Medulla oblongata (tissue), 1 donor: ENCODE measurements at regions not wholly inside any gene's neighbourhood (a gene's known extent, or its start where the extent isn't known, plus 50 kb on each side); places are given as distances from the start of the nearest gene placed in this dataset.

Source experiments
- DNase-seq: peaks from one replicate; pipeline ENCODE4 v3.0.0-alpha.2; 2015; ENCODE audit errors: extremely low spot score

DNA sequence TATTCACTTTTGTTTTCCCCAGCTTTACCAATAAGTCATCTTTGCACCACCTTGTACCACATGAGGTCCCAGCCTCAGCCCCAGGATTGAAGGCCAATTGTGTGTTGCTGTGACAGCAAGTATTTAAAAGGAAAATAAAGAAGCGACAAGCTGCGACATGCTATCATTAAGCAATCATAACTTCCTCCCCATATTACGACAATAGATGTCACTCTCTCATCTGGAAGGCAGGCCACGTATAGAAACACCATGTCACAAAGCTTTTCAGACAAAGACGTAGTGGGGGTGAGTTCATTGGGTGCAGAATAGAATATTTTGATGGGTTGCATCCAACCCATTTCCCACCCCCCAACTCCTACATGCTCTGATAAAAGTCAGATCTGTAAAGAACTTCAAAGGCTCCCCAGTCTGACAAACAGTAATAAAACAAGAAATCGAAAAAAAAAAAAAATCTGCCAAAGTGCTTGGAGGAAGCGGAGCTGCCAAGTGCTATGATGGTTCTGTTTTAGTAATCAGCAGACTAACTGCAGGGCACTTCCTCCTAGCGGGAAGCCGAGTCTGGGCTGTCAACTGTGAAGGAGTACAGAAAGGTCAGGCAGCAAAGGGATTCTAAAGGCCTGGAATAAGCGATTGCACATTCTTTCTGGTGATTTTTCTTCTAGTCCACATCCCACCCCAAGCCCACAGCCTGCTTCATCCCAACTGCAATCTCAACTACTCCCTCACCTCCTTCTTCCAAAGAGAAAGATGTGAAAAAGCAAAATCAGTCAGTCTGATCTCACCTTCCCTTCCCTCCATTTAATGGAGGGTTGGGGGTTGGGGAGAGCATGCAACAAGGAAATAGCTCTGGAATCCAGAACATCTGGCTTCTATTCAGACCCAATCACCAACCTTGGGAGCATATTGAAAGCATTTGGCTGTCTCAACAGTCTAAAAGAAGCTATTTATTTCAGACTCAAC is 131.4 kb upstream of the UBASH3B start:
- DNase-seq = peak; percentile 45

DNA sequence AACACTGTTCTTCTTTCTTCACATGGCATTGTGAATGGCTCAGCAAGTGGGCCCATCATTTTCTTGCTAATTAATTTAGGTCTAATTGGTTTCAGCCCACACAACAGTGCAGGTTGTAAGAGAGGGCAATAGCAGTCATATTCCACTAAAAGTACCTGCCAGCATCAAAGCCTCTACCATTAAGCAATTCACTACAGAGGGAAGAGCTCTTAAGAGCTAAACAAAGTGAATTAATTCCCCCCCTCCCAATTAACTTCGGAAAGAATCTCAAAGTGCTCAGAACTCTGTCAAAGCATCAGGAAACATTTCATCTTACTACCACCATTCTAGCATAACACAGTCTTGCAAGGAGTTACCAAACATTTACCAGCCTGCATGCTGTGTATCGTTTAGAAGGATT is 133.9 kb upstream of the UBASH3B start:
- no peak for DNase-seq

DNA sequence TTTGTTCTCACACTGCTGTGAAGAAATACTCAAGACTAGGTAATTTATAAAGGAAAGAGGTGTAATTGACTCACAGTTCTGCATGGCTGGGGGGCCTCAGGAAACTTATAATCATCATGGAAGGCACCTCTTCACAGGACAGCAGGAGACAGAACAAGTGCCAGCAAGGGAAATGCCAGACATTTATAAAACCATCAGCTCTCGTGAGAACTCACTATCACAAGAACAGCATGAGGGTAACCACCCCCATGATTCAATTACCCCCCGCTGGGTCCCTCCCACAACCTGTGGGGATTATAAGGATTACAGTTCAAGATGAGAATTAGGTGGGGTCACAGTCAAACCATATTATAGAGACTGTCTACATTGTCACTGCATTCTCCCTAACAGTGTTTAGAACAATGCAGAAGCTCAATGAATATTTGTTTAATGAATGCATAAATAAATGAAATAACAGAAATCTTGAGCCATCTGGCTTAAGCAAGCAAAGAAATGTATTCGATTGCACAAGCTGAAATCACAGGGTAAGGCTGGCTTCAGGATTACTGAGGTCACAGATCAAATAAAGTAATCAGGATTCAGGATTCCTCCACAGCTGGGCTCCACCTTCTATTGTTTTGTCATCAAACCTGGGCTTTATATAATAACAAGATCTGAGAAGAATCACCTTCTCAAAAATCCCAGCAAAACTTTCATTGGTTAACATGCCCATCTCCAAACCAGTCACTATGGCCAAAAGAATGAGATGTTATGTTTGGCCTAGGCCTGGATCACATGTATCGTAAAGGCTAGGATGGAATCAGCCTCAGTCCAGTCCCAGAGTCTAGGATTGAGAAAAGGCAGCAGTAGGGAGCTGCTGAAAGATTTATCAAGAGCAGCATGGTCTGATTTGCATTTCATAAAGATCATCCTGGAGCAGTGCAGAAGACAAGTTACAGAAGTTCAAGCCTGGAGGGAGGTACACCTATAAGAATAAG is 137.8 kb upstream of the UBASH3B start:
- DNase-seq = no peak

DNA sequence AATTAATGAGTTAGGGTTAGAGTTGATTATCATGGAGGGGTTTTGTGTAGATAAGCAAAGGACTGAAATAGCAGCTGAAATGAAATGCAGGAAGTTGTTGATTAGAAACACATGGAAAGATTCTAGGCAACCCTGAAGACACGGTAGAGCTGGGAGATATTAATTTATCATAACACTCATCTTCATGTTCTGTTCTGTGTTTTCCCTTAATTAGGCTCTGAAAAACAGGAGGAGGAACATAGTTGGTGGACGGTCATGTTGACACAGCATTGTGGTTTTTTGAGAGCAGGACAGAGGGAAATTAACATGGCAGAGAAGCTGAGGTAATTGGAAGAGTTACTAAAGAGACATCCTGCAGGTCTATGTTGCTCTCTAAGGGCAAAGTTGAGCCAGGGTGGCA is 138.8 kb upstream of the UBASH3B start:
- DNase-seq = no peak

DNA sequence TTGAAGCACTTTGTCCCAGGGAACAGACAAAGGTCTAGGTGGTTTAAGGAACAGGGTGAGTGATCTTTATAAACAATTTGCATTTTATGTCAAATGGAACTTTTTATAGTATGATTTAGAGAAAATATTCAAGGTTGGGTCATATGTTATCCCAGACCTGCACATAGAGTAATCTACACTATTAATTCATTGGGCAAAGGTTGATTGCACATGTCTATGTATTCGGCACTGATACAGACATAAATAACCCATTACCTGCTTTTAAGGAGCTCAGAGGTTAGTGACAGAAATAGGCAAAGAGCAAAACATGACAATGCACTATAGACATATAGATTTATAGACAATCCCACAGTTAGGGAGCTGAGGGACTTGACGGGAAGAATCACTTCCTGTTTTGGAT is 141.5 kb upstream of the UBASH3B start:
- DNase-seq = no peak

DNA sequence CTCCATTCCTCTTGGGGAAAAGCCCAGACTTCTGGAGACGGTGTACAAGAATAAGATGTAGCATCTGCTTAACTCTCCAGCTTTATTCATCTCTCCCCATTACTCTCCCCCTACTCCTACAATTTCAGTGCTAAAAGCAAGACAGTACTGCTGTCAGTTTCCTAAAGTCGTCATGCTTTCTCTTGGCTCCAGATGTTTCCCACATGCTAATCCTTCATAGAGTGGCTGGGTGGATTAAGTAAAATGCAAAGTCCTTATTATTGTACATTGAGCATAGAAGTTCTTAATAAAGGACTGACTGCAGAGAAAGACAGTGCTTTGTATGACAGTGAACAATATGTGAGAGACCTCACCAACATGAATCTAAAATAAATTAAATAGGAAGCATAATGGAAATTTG is 142.2 kb upstream of the UBASH3B start:
- no peak for DNase-seq

DNA sequence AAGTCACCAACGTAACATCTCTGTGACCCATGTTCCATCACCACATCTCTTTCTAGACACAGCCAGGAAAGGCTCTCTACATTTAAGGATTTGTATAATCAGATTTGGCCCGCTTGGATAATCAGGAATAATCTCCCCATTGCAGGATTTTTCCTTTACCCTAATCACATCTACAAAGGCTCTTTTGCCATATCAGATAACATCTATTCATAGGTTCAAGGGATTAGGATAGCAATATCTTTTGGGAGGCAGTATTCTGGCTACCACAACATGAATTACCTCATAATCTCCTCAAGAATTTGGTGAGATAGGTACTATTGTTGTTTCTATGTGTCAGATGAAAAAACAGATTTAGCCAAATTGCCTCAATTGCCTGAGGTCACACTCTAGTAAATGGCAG is 142.8 kb upstream of the UBASH3B start:
- no peak for DNase-seq

DNA sequence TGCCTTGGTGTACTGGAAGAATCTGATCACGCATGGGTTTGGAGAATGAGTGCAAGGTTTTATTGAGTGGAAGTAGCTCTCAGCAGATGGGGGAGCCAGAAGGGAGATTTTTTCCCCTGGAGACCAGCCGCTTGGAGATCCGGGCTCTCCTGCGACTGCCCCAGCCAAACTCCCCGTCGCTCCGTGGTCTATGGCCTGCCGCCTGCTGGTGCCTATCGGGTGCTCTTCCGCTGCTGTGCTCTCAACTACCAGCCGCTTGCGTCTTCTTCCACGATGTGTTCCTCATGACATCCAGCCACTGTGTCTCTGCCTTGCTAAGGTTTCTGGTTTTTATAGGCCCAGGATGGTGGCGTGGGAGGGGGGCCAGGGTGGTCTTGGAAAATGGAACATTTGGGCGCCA is 145.6 kb upstream of the UBASH3B start:
- DNase-seq = no peak

DNA sequence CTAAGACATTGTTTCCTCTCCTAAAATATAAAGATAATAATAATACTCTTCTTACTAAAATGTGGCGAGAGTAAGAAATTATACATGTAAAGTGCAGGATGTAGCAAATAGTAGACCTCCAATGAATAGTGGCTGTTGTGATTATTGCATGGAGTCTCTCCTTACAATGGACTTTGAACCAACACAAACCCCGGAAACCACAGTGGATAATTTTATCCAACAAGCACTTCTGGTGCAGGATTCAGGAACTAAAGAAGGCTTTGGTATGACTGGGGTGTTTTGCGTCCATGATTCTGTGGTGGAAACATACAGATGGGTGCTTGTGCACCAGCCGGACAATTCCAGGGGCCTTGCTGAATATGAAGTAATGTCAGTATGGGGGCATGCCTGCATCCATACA is 146.4 kb upstream of the UBASH3B start:
- no peak for DNase-seq

DNA sequence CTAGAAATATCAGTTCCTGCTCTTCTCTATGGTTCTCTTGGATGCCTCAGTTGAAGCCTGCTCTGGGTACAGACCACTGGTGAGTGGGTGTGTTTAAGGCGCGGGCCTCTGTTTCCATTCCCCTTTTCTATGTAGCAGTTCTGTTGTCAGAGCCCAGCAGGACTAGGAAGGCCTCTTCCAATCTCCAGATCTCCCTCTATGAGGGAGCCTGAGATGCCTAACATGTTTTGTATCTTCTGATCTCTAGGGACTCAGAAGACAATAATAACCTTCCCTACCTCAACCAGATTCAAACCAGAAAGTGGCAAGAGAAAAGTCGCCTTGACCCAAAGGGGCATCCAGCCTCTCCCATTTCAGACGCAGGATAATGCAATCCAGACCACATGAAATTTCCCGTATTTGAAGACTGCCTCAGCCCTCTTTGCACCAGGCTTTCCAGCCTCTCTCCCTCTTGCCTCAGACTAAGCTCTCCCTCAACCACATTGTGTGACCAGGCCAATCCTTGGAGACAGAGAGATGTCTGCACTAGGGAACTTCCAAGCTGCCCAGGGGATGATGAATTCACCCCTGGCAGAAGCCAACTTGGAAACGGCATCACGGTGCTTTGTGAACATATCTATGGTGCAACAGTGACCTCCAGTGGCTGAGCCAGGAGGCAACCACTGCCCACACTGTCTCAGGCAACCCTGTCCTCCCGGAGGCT is 150.1 kb upstream of the UBASH3B start:
- DNase-seq = peak; percentile 96

DNA sequence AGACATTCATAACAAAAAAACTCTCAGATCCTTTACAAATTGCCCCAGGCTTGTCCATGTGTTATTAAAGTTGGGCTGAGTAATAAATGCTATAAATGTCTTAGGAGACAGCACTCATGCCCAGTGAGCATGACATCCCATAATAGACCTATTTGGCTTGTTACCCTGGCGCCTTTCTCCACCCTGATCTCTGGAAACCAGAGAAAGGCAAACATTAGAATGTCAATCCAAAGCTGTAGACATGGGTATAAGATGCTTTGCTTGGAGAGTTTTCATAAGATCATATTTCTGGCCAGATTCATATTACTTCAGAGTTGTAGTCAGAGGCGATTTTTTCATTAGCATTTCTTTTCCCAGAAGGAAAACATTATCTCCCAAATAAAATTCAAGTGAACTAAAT is 161.3 kb upstream of the UBASH3B start:
- no peak for DNase-seq

DNA sequence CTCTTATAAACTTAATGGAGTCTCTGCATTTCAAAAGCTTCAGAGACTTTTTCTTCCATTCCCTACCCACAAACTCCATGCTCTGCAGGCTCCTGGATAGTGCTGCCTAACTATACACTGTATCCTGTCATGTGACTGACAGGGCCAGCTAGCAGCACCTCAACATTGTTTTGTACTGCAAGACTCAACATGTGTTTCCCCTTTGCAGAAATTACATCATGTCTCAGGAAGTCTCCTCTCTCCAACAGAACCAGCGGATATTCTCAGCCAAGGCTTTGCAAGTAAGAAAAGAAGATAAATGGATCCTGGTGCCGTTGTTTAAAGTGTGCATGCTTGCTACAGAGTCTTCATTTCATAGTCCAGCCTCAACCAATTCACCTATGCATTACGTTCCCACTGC is 164.0 kb upstream of the UBASH3B start:
- DNase-seq = peak; percentile 14

DNA sequence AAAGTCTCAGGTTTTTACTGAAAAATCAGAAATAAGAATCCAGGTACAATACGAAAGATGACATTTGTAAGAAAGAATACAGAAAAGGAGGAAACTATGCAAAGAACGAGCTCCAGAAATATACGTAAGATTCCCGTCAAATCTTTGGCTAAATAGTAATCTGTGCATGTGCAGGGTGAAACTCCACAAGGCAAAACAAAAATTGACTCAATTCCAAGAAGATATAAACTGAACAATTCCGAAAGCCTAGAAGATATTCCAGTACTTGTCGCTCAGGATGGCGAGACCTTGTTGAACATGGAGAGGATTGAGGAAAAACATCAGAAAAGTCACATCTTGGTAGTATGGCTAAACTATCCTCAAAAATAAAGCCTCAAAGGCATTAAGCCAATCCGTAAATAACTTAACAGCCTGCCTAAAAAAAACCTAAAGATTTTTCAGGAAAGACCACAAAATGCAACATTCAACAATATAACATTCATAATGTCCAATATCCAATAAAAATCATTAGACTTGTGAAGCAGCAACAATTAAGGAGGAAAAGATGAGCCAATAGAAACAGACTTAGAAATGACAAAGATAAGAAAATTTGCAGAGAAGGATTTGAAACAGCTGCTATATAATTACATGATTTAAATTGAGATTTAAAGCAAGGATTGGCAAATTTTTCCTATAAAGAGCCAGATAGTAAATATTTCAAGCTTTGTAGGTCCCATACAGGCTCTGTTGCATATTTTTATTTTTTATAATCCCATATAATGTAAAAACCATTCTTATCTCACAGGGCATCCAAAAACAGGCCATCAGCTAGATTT is 166.4 kb upstream of the UBASH3B start:
- no peak for DNase-seq

DNA sequence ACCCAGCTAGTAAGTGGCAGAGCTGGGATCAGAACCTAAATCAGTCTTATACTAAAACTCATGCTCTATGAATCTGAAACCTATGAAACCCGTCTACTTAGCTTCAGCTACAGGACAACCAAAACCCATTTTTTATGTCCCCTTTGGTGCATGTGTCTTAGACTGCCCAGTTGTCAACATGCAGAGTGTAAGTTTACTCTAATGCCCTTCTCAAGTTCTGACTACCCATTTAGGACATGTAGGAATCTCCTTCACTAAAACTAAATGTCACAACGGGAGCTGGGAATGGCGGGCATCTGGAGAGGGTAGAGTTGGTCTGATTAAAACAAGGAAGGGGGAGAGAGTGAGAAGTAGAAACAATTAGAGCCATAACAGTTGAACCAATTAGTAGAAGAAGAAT is 167.9 kb upstream of the UBASH3B start:
- DNase-seq = no peak

DNA sequence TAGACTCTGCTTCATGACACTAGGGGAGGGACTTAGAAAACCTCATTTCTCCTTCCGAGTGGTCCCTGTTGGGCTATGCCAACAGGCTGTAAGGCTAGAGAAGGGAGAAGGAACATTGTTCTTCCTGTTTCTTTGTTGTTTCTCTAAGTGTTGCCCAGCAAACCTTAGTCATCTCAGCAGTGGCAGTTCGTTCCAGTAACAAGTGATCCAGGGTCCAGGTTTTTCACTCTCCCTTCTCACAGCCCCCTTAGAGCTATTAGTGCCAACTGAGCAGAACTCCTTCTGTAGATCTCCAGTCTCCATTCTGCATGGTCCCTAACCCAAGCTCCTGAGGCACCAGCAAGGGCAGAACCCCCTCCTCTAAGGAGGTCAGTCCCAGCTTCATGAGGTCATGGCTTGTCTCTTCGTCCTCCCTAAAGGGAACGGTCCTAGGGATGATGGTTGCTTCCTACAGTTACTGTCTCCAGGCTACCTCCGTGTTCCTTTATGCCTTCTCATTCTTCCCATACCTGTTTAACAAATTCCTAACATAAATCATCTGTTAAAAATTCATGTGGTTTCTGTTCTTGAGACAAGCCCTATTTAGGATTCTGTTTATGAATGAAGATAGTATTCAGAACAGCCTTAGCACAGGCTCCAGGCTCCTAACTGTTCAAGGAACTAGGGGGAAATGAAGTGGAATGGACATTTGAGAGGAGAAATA is 168.6 kb upstream of the UBASH3B start:
- no peak for DNase-seq

DNA sequence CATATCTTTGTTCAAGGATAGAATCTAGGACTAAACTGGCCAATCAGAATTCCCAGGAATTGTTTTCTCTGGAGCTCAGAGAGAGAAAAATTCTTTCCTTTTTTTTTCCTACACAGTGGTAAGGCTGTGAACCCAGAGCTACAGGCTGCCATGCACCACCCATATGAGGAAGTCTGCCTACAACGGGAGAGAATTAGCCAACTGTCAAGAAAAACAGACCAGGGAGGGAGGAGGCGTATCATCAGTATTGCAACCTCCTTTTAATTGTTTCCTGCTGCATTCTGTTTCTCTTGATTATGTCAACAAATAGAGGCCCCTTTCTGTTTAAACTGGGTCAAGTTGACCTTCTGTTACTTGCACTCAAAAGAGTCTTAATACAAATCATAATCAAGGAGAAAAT is 176.5 kb upstream of the UBASH3B start:
- no peak for DNase-seq

DNA sequence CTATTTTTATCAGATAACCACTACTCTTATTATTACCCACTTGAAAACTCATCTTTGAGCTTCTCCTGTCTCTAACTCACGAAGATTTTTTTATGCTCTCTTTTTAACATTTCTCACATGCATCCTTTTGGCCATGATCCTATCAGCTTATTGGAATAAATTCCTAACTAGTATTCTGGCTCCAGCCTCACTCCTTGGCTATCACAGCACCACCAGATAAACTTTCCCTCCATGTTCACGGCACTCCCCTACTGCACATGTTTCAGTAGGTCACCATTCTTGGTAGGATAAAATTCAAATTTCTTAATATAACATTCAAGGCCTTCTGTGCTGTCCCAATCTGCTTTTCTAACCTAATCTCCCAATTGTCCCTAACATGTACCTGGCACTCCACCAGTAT is 186.6 kb upstream of the UBASH3B start:
- no peak for DNase-seq

DNA sequence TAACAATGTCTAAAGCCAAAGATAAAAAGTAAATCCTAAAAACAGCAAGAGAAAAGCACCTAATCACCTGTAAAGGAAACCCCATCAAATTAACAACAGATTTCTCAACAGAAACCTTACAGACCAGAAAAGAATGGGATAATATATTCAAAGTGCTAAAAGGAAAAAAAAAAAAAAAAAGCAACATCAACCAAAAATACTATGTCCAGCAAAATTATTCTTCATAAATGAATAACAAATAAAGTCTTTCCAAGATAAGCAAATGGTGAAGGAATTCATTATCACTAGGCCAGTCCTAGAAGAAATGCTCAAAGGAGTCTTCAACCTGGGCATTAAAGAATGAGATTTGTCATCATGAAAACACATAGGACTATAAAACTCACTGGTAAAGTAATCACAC is 192.0 kb upstream of the UBASH3B start:
- DNase-seq = no peak

DNA sequence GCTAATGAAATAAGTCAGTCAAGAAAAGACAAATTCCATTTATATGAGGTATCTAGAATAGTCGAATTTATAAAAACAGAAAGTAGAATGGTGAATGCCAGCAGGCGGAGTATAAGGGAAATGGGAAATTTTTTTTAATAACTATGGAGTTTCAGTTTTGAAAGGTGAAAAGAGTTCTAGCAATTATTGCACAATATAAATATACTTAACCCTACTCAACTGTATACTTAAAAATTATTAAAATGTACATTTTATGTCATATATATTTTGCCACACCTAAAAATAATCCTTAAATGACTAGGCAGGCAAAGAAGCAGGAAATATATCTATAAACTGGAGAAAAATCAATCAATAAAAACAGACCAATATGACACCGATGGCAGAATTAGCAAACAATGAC is 196.5 kb upstream of the UBASH3B start:
- DNase-seq = no peak

DNA sequence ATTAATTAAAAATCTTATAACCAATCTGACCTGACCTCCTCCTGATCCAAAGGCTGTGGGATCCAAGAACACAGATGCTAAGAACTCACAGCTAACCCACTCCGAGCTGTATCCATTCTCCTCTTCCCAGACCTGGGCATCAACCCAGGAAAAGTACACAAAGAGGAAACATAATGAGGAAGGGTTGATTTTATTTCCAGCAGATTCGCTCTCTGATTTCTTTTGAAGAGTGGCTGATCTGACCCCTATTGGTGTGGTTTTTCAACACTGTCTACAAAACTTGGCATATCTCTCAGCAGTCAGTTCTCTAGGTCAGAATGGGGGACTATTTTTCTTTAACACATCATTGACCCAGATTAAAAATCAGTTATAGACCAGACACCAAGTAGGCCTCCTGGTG is 201.9 kb upstream of the UBASH3B start:
- DNase-seq = peak; percentile 87

DNA sequence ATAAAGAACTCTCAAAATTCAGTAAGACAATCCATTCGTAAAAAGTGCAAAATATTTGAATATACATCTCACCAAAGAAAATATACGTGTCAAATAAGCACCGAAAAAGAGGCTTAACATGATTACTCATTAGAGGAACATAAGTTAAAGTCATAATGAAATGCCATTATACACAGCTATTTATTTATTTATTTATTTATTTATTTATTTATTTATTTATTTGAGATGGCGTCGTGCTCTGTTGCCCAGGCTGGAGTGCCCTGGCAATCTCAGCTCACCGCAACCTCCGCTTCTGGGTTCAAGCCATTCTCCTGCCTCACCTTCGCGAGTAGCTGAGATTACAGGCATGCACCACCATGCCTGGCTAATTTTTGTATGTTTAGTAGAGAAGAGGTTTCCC is 203.6 kb upstream of the UBASH3B start:
- no peak for DNase-seq
